ENCODE measurements at regions not wholly inside any gene's neighbourhood (a gene's known extent, or its start where the extent isn't known, plus 50 kb on each side); places are given as distances from the start of the nearest gene placed in this dataset.

DNA sequence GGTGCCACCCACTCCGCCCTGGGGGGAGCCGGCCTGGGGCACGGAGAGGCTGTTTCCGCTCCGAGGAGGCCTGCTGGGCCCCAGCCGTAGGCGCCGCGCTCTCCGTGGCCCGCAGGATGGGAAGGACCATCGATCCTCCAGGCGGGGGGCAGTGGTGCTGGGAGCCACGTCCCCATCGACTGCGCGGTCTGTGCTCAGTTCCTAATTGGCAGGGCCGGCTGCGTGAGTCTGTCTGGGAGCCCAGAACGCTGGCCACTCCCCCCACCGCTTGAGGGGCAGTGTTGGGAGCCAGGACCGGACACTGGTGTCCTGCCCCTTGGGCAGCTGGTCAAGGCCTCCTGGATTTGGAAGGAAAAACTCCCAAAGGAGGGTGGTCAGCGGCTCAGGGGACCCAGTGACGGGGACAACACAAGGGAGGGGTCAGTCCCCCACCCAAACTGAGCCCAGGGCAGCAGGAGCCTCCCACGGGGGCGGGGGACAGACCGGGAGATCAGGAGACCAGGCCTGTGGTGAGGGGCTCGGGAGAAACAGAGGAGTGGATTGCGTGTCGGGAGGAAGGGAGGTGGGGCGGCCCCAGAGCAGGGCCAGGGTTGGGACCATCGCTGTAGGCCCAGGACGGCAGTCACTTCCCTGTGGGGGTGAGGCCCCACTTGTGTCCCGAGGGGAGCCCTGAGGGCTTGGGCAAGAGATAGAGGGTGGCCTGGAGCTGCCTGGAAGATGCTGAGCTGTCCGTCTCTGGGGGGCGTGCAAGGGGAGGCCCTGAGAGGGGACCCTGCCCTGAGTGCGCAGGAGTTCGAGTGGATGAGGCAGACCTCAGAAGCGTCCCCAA, 89.0 kb downstream of the UNCX start:
- Histone ChIP-seq H3K4me1 (peaks cover 0 to 12% (median 0%) of the 10 kb centered on the region in 3 donors), H3K4me3 (no peak overlapping the region), H3K9me3 (no peaks in the 10 kb centered on the region), H3K27ac (no peak overlapping the region), H3K27me3 (peaks cover 86% of the 10 kb centered on the region), H3K36me3 (no peaks in the 10 kb centered on the region)
- ATAC-seq: no peak
- 81 to 83% methylated on average over 6 of the region's 39 CpGs for WGBS, 2 donors (ENCODE audit: low coverage in 1 of 2)
- no peak for TF ChIP-seq CTCF (IDR thresholded peaks at IDR 0.05)
- TF ChIP-seq POLR2AphosphoS5 (IDR thresholded peaks at IDR 0.05): no peak
- no peak for TF ChIP-seq EP300 (IDR thresholded peaks at IDR 0.05)
- TF ChIP-seq POLR2A (IDR thresholded peaks at IDR 0.05): no peak

- Histone ChIP-seq H3K36me3 (no peaks in the 10 kb centered on the region), H3K9me3 (no peaks in the 10 kb centered on the region), H3K27ac (no peak overlapping the region), H3K27me3 (peaks cover 84% of the 10 kb centered on the region), H3K4me1 (peaks cover 0 to 12% (median 0%) of the 10 kb centered on the region in 3 donors), H3K4me3 (no peak overlapping the region)
- WGBS, 2 donors (ENCODE audit: low coverage in 1 of 2): no CpG with 5 or more reads among the region's 35 CpGs
- no peak for ATAC-seq
- TF ChIP-seq CTCF (IDR thresholded peaks at IDR 0.05) (no peak), EP300 (IDR thresholded peaks at IDR 0.05) (no peak), POLR2A (IDR thresholded peaks at IDR 0.05) (no peak), POLR2AphosphoS5 (IDR thresholded peaks at IDR 0.05) (no peak)
Observed at GRCh38 chr7:1322240-1323110, 89.8 kb downstream of the UNCX start.

DNA sequence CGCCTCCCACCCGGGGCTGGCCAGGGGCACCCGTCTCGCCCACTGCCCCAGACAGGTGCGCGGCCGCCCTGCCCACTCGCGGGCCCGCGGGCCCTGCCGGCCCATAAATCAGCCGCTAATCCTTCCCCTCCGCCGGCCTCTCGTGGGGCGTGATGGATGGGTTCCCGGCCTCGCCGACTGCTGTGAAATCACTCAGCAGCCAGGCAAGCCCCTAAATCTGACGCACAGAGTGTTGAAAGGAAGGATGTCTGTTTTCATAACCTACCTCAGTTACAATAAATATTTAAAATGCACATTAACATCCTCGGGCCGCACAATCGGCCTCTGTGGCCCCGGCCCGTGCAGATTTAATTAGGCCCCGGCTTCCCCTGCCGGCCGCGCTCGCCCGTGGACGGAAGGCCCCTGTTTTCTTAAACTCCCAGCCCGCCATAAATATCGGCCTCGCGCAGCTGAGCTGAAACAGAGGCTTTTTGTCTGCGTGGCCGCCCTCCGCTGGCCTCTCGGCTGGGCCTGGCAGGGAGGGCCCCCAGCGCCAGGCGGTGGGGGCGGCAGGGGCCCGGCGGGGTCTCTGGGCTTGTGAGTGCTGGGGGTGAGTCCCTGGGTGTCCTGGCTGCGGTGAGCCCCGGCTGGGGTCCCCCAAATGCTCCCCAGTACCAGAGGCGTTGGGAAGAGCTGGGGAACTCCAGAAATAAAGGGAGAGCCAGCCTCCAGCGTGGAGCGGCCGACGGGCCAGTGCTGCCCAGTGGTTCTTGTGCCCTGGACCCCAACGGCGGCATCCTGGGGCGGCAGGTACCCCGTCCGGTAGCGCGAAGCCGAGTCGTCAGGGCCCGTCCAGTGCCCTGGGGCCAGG, 90.7 kb downstream of the UNCX start:
- Histone ChIP-seq H3K9me3 (no peaks in the 10 kb centered on the region), H3K27me3 (peaks cover 74% of the 10 kb centered on the region), H3K27ac (no peak overlapping the region), H3K4me3 (no peak overlapping the region), H3K36me3 (no peaks in the 10 kb centered on the region), H3K4me1 (peaks cover 0 to 12% (median 0%) of the 10 kb centered on the region in 3 donors)
- ATAC-seq: no peak
- TF ChIP-seq POLR2A (IDR thresholded peaks at IDR 0.05) (no peak), CTCF (IDR thresholded peaks at IDR 0.05) (no peak), EP300 (IDR thresholded peaks at IDR 0.05) (no peak), POLR2AphosphoS5 (IDR thresholded peaks at IDR 0.05) (no peak)
- WGBS, 2 donors (ENCODE audit: low coverage in 1 of 2): 0% methylated on average over 2 of the region's 63 CpGs; no CpG with 5 or more reads in 1 of the 2 donors

DNA sequence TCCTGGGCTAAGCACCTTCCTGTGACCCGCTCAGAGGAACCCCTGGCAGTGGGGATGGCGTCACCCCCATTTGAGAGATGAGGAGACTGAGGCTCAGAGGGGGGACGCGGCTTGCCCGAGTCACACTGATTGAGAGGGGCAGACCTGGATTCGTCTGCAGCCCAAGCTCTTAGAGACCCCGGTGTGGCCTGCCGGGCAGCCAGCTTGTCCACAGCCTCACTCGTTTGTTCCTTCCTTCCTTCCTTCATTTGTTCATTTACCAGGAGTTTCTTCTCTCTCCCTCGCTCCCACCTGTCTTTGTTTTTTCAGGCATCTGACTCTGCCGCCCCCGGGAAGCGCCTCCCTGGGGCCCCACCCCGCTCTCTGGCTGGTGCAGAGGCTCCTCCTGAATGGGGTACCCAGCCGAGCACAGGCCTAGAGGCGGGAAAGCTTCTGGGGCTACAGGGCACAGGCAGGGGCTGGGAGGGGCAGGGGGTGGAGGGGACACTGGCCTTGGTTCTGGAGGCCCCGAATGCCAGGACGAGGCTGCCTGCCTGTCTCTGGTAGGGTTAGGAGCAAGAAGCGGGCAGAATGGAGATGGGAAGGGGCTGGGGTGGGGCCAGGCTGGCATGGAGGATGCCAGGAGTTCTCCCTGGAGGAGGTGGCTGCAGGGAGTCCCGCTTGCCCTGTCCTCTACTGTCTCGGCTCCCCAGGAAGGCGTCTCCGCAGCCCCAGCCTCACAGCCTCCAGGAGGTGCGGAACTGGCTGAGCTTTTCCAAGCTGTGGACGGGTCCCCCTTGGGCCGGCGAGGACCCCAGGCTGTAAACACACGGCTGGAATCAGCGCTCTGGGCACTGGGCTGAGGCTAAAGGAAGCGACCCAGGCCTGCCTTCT, 91.6 kb downstream of the UNCX start:
- no peak for ATAC-seq
- Histone ChIP-seq H3K27ac (no peak overlapping the region), H3K36me3 (no peaks in the 10 kb centered on the region), H3K4me3 (no peak overlapping the region), H3K27me3 (peaks cover 73% of the 10 kb centered on the region), H3K9me3 (no peaks in the 10 kb centered on the region), H3K4me1 (peaks cover 0 to 12% (median 0%) of the 10 kb centered on the region in 3 donors)
- WGBS, 2 donors (ENCODE audit: low coverage in 1 of 2): 73% methylated on average over 4 to 7 of the region's 30 CpGs
- TF ChIP-seq CTCF (IDR thresholded peaks at IDR 0.05) (no peak), POLR2A (IDR thresholded peaks at IDR 0.05) (no peak), EP300 (IDR thresholded peaks at IDR 0.05) (no peak), POLR2AphosphoS5 (IDR thresholded peaks at IDR 0.05) (no peak)

Data from gastroesophageal sphincter (tissue), 4 donors.